T-helper 9 cell (primary cell): ENCODE measurements at regions not wholly inside any gene's neighbourhood (a gene's known extent, or its start where the extent isn't known, plus 50 kb on each side); places are given as distances from the start of the nearest gene placed in this dataset.

ENCODE experiments used
- DNase-seq: peaks from one replicate; pipeline ENCODE4 v3.0.0-alpha.2; 2020

GRCh38 chr4:151960449-151961230 lies 199.8 kb upstream of the GATB start:
- DNase-seq = no peak

DNA sequence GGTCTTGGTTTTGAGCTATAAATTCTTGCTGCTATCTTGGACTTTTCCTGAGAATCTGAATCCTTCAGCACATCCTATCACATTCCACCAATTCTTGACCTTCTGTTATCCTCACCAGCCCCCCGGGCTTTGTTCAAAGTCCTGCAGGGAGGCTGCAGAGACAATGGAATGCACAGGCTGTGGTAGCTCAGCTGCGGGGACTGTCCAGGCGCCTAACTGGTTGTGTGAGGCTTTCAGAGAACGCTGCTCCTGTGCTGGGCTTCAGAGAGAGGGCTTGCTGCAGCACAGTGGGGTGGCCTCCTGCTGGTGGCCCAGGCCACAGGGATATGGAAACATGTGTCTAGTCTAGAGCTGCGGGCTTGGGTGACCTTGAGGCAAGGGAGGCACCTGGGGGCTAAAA lies 196.3 kb upstream of the GATB start:
- DNase-seq = no peak

GRCh38 chr4:151955721-151956380 lies 195.0 kb upstream of the GATB start:
- DNase-seq = no peak

- no peak for DNase-seq
These were observed 193.1 kb upstream of the GATB start for GRCh38 chr4:151953795-151954372.

DNA sequence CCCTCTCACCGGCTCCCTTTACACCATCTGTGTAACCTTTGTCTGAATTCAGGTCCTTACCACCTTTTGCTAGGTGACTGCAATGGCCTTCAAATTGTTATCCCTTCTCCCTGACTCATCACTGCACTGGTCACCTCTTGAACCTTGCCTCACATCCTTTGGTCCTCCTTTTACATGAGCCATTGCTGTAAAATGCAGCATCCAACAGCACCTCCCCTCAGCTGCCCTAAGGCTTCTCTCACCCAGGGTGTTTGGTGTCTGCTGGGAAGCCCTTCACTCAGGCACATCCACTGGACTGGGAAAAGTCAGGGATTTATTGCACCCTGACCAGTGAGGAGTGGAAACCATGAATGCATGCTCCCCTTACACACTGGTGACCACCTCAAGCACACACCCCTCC lies 192.5 kb upstream of the GATB start:
- DNase-seq = no peak

DNA sequence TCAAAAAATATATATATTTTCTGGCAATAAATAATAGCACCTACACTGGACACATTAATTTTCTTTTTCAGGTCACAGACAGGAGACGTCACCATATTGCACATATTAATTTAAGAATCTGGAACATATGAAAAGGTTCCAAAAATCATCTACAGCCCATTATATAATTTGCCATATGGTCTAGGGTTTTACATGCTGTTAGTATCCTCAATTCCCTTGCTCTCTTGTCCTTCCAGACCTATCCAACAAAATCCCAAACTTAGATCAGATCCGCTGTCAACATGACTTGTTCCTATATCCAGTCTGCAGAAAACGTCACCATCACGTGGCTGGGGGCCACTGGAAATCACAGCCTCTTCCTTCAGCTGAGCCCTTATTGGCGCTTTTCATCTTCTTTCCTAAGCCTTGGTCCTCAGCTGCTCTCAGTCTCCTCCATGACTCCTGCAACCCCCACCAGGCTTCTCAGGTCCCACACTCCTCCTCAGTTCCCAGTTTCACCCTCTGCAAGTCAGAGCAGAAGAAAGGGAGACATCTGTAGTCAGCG lies 192.0 kb upstream of the GATB start:
- DNase-seq = no peak

DNA sequence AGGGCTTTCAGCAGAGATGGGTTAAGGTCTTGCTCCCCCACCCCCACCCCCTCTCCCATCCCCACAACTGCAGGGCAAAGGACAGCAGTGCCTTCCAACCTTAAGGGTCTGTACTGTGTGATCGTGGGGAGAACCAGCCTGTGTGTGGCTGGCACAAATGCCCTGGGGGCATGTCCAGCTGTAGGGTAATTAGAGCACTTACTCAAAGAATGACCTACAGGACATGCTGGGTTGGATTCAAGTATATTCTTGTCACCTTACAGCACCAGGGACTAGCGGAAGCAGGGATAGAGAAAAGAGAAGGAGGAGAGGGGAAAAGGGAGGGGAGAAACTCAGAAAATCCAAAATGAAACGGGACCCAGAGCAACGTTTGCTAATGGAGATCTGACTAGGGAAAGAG lies 191.3 kb upstream of the GATB start:
- DNase-seq = no peak

- no peak for DNase-seq
These were observed 190.9 kb upstream of the GATB start for GRCh38 chr4:151951671-151952050.

GRCh38 chr4:151950993-151951670 lies 190.3 kb upstream of the GATB start:
- DNase-seq = no peak

- no peak for DNase-seq
These were observed 187.7 kb upstream of the GATB start for GRCh38 chr4:151948351-151949016.

DNA sequence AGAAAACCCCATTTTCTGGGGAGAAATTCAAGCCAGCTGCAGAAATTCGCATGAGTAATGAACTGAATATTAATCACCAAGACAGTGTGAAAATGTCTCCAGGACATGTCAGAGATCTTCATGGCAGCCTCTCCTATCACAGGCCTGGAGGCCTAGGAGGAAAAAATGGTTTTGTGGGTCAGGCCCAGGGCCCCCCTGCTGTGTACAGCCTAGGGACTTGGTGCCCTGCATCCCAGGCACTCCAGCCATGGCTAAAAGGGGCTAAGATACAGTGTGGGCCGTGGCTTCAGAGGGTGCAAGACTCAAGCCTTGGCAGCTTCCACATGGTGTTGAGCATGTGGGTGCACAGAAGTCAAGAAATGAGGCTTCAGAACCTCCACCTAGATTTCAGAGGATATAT lies 185.9 kb upstream of the GATB start:
- DNase-seq = no peak

DNA sequence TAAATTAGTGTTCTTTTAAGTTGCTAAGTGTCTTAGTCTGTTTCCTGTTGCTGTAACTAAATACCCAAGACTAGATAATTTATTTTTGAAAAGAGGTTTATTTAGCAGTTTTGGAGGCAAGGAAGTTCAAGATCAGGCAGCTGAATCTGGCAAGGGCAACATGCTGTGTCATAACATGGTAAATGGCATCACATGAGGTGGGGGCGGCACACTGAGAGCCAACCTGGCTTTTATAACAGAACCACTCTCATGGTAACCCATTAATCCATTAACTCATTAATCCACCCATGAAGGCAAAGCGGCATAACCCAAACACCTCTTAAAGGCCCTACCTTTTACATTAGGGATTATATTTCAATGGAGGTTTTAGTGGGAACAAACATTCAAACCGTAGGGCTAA lies 182.2 kb upstream of the GATB start:
- DNase-seq = no peak

- no peak for DNase-seq
These were observed 180.3 kb upstream of the GATB start for GRCh38 chr4:151940926-151941617.

DNA sequence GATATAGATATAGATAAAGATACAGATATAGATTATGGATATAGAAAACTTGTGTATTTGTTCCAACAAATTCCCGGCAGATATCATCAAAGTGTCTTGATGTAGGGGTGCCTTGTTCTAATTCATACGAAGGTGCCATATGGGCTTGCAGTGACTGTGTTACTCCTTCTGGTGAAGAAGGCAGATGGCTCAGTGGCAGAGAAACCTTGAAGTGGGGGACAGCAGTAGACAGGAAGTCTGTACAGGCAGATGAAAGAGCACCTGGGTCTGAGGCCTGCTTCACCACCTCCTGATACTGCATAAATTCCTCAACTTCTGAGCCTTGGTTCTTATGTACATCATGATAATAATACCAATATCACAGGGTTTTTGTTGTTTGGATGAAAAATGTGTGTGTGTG lies 179.5 kb upstream of the GATB start:
- DNase-seq = no peak

DNA sequence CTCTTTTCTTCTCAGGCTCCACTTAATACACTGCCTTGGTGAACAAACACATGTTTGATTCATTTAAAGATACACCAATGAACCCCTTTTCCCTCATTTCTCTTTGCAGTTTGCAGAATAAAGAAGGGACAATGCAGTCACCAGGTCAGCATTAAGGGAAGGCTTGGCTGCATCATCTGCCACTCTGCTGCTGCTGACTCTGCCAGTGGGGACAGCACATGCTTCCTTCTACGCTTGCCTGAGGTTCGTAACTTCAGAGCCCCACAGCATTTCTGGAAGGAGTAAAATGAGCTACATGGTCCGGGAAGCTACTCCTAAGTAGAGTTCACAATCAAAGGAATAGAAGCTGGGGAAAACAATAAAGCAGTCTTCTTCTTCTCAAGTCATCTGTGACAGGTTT lies 178.9 kb upstream of the GATB start:
- no peak for DNase-seq

- DNase-seq = no peak
These were observed 174.6 kb upstream of the GATB start for GRCh38 chr4:151935411-151935810.

DNA sequence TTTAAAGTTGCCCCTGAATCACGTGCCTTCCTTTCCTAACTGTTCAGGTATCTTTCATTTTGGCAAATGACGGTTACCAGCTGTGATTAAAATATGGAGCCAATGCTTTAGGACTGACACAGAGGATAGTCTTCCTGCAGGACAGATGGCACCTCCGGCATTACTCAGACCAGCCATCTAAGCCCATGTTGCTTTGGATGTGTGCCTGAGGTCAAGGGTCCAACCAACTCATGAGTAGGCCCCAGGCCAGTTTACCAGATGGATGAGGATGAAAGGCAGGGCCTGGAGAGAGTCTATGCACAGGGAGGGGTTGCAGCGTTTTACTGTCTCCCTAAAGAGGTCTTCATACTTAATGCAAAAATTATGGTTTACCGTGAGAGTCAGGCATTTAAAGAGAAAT lies 174.0 kb upstream of the GATB start:
- no peak for DNase-seq

GRCh38 chr4:151933122-151933827 lies 172.5 kb upstream of the GATB start:
- no peak for DNase-seq

- no peak for DNase-seq
These were observed 170.8 kb upstream of the GATB start for GRCh38 chr4:151931563-151931962.

DNA sequence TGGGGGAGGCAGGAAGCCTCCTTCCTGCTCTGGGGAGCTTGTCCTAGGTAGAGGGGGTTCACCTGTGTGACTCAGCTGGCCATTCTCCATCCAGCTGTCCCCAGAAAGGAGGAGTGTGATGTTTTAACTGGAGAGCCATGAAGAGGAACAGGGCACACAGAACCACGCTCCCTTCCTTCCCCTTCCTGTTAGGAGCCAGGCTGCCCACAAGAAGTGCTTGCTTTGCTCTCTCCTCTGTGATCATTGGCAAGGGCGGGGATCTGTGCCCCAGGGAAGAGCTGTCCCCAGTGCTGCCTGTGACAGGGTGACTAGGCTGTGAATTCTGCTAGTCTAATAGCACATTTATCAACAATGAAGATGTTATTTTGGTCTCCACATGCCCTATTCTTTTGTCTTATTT lies 169.6 kb upstream of the GATB start:
- DNase-seq = no peak

GRCh38 chr4:151928112-151928511 lies 167.3 kb upstream of the GATB start:
- no peak for DNase-seq

- no peak for DNase-seq
These were observed 162.0 kb upstream of the GATB start for GRCh38 chr4:151922811-151923210.
